ENCODE measurements at regions not wholly inside any gene's neighbourhood (a gene's known extent, or its start where the extent isn't known, plus 50 kb on each side); places are given as distances from the start of the nearest gene placed in this dataset.

- TF ChIP-seq POLR2AphosphoS5 (IDR thresholded peaks at IDR 0.05) (no peak), CTCF (IDR thresholded peaks at IDR 0.05) (no peak)
Measured at GRCh38 chr2:38475567-38475881, 98.5 kb upstream of the ATL2 start.
